ENCODE measurements at regions not wholly inside any gene's neighbourhood (a gene's known extent, or its start where the extent isn't known, plus 50 kb on each side); places are given as distances from the start of the nearest gene placed in this dataset.
"Not testable (repeated sequence)": the region's sequence is repeated elsewhere in the genome, so short reads cannot be mapped to it uniquely, and the experiment has no call there.

GRCh38 chr14:89701211-89702043 is 253.1 kb downstream of the EFCAB11 start:
- no peak for DNase-seq (ENCODE audit: low read depth)
- peak overlapping the region; percentile 62 for H3K4me3 ChIP-seq (ENCODE audit: low read depth, low read length)

- DNase-seq (ENCODE audit: low read depth) = no peak
- H3K4me3 ChIP-seq (ENCODE audit: low read depth, low read length) = peak overlapping the region; percentile 62
These were observed 253.7 kb downstream of the EFCAB11 start for GRCh38 chr14:89700801-89701200.

GRCh38 chr14:89699071-89699470 is 255.5 kb downstream of the EFCAB11 start:
- DNase-seq (ENCODE audit: low read depth) = no peak
- no peak overlapping the region for H3K4me3 ChIP-seq (ENCODE audit: low read depth, low read length)

GRCh38 chr14:89697281-89698060 is 257.1 kb downstream of the EFCAB11 start:
- no peak for DNase-seq (ENCODE audit: low read depth)
- H3K4me3 ChIP-seq (ENCODE audit: low read depth, low read length) = no peak overlapping the region

- no peak for DNase-seq (ENCODE audit: low read depth)
These were observed 258.7 kb downstream of the EFCAB11 start for GRCh38 chr14:89695846-89696245.

GRCh38 chr14:89690139-89690538 is 264.4 kb downstream of the EFCAB11 start:
- H3K4me3 ChIP-seq (ENCODE audit: low read depth, low read length) = no peak overlapping the region
- DNase-seq (ENCODE audit: low read depth) = no peak

More at GRCh38 chr14:89695846-89696245, 258.7 kb downstream of the EFCAB11 start:
- no peak overlapping the region for H3K4me3 ChIP-seq (ENCODE audit: low read depth, low read length)

- H3K4me3 ChIP-seq (ENCODE audit: low read depth, low read length); DNase-seq (ENCODE audit: low read depth): not testable (repeated sequence)
These were observed 264.8 kb downstream of the EFCAB11 start for GRCh38 chr14:89689711-89690110.

- no peak for DNase-seq (ENCODE audit: low read depth)
- no peak overlapping the region for H3K4me3 ChIP-seq (ENCODE audit: low read depth, low read length)
These were observed 265.9 kb downstream of the EFCAB11 start for GRCh38 chr14:89688507-89689211.

- not testable (repeated sequence) for DNase-seq (ENCODE audit: low read depth); H3K4me3 ChIP-seq (ENCODE audit: low read depth, low read length)
These were observed 267.4 kb downstream of the EFCAB11 start for GRCh38 chr14:89687129-89687528.

- H3K4me3 ChIP-seq (ENCODE audit: low read depth, low read length) = no peak overlapping the region
- no peak for DNase-seq (ENCODE audit: low read depth)
These were observed 267.1 kb upstream of the FOXN3 start for GRCh38 chr14:89684139-89684538.

- no peak overlapping the region for H3K4me3 ChIP-seq (ENCODE audit: low read depth, low read length)
- DNase-seq (ENCODE audit: low read depth) = no peak
These were observed 264.3 kb upstream of the FOXN3 start for GRCh38 chr14:89681086-89682018.

GRCh38 chr14:89680156-89680555 is 263.1 kb upstream of the FOXN3 start:
- no peak overlapping the region for H3K4me3 ChIP-seq (ENCODE audit: low read depth, low read length)
- DNase-seq (ENCODE audit: low read depth) = no peak

GRCh38 chr14:89678768-89679167 is 261.7 kb upstream of the FOXN3 start:
- no peak for DNase-seq (ENCODE audit: low read depth)
- H3K4me3 ChIP-seq (ENCODE audit: low read depth, low read length) = no peak overlapping the region

- H3K4me3 ChIP-seq (ENCODE audit: low read depth, low read length) = no peak overlapping the region
- no peak for DNase-seq (ENCODE audit: low read depth)
These were observed 258.6 kb upstream of the FOXN3 start for GRCh38 chr14:89675590-89675989.

- DNase-seq (ENCODE audit: low read depth) = no peak
- no peak overlapping the region for H3K4me3 ChIP-seq (ENCODE audit: low read depth, low read length)
These were observed 257.9 kb upstream of the FOXN3 start for GRCh38 chr14:89674936-89675335.

GRCh38 chr14:89674240-89674639 is 257.2 kb upstream of the FOXN3 start:
- no peak for DNase-seq (ENCODE audit: low read depth)
- no peak overlapping the region for H3K4me3 ChIP-seq (ENCODE audit: low read depth, low read length)

GRCh38 chr14:89673512-89674225 is 256.6 kb upstream of the FOXN3 start:
- no peak overlapping the region for H3K4me3 ChIP-seq (ENCODE audit: low read depth, low read length)
- DNase-seq (ENCODE audit: low read depth) = no peak
